ENCODE measurements at regions not wholly inside any gene's neighbourhood (a gene's known extent, or its start where the extent isn't known, plus 50 kb on each side); places are given as distances from the start of the nearest gene placed in this dataset.

DNA sequence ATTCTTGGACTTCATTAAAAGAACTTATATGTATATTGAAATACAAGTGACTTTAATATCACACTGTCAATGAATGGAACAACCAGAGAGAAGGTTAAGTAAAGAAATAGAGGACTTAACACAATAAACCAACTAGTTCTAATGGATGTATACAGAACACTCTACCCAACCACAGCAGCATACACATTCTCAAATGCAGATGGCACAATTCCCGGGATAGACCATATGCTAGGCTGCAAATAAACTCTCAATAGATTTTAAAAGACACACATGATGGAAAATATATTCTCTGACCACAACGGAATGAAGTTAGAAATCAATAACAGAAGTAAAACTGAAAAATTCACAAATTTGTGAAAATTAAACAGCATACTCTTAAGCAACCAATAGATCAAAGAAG, 214.3 kb upstream of the LINGO1 start:
- TF ChIP-seq CTCF (IDR thresholded peaks at IDR 0.05; ENCODE audit: low read length) (no peak), EZH2 (optimal IDR thresholded peaks at IDR 0.05; ENCODE audit: low read depth, low read length) (no peak)

All from MM.1S (cell line).